ENCODE measurements at regions not wholly inside any gene's neighbourhood (a gene's known extent, or its start where the extent isn't known, plus 50 kb on each side); places are given as distances from the start of the nearest gene placed in this dataset.
"Not testable (repeated sequence)": the region's sequence is repeated elsewhere in the genome, so short reads cannot be mapped to it uniquely, and the experiment has no call there.

DNA sequence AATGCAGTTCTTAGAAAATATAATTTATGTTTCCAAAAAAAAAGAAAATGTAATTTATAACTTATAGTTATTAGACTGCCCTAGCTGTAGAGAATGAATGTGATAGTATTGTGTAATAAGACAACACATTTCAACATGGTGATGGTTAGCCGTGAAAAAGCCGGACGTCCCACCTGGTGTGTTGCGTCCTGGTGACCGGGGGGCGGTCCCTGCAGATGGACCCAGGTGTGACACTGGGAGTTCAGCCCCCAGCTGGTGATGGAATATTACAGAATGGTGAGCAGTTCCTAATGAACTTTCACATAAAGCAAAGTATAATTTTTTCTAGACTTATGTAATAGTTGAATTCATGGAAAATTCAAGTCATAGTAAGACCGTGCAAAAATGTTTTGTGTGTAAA, 132.8 kb downstream of the LAT start:
- H3K36me3 ChIP-seq, result no peaks in the 10 kb centered on the region
- no peaks in the 10 kb centered on the region for H3K27me3 ChIP-seq
- no peaks in the 10 kb centered on the region for H3K9me3 ChIP-seq
- no peaks in the 10 kb centered on the region for H4K20me1 ChIP-seq
- peaks cover 15% of the 10 kb centered on the region for H3K4me1 ChIP-seq
- H3K4me3 ChIP-seq, result no peak overlapping the region
- TF ChIP-seq Cebpa-rat (IDR thresholded peaks at IDR 0.05), result no peak
- H3K9ac ChIP-seq, result no peak overlapping the region
- H3K27ac ChIP-seq, result no peak overlapping the region
- H3K4me2 ChIP-seq, result no peak overlapping the region

DNA sequence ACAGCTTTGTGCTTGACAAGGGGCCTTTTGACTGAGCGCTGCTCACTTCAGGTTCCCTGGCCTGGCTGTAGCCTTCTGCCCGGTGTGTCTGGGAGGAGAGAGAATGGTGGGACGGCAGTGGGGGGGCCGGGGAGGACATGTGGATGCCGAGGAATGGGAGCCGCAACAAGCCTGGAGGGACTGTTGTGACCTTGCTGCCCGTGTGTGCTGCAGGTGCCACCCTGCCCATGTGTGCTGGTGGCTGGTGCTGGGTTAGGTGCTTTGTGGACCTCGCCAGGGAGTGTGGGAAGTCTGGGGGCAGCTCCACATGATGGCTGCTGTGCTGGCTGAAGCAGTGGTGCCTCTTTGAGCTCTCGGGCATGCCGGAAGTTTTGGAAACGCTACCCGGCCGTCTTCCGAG, 132.1 kb downstream of the LAT start:
- Histone ChIP-seq H3K9ac (no peak overlapping the region), H4K20me1 (no peaks in the 10 kb centered on the region), H3K9me3 (no peaks in the 10 kb centered on the region), H3K27ac (no peak overlapping the region), H3K4me1 (peaks cover 20% of the 10 kb centered on the region), H3K36me3 (no peaks in the 10 kb centered on the region), H3K27me3 (no peaks in the 10 kb centered on the region), H3K4me3 (no peak overlapping the region), H3K4me2 (no peak overlapping the region)
- TF ChIP-seq Cebpa-rat (IDR thresholded peaks at IDR 0.05), result no peak

DNA sequence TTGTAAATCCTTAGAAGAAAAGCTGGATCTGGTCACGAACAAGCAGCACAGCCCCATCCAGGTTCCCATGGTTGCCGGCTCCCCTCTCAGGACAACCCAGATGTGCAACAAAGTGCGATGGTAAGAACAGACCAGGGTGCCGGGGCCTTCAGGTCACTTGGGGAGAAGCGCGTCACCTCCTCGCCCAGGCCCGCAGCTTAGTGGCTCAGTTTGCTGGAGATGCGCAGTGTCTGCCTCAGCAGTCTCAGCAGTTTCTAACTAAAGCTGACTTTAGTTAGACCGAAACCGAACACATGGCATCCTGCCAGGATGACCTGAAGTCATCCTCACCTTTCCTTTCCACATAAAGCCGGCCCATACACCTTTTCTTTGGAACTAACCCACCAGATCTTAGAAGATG, 131.4 kb downstream of the LAT start:
- not testable (repeated sequence) for H4K20me1 ChIP-seq, H3K27me3 ChIP-seq, H3K9ac ChIP-seq, H3K9me3 ChIP-seq, H3K27ac ChIP-seq, H3K4me3 ChIP-seq, H3K36me3 ChIP-seq, H3K4me2 ChIP-seq
- H3K4me1 ChIP-seq, result peaks cover 24% of the 10 kb centered on the region

GRCh38 chr16:29115802-29116141, 130.9 kb downstream of the LAT start:
- H4K20me1 ChIP-seq, H3K9me3 ChIP-seq, H3K27ac ChIP-seq, H3K27me3 ChIP-seq, H3K36me3 ChIP-seq, H3K9ac ChIP-seq, H3K4me3 ChIP-seq: not testable (repeated sequence)
- Histone ChIP-seq H3K4me2 (peak overlapping the region; percentile 46), H3K4me1 (peaks cover 25% of the 10 kb centered on the region)

DNA sequence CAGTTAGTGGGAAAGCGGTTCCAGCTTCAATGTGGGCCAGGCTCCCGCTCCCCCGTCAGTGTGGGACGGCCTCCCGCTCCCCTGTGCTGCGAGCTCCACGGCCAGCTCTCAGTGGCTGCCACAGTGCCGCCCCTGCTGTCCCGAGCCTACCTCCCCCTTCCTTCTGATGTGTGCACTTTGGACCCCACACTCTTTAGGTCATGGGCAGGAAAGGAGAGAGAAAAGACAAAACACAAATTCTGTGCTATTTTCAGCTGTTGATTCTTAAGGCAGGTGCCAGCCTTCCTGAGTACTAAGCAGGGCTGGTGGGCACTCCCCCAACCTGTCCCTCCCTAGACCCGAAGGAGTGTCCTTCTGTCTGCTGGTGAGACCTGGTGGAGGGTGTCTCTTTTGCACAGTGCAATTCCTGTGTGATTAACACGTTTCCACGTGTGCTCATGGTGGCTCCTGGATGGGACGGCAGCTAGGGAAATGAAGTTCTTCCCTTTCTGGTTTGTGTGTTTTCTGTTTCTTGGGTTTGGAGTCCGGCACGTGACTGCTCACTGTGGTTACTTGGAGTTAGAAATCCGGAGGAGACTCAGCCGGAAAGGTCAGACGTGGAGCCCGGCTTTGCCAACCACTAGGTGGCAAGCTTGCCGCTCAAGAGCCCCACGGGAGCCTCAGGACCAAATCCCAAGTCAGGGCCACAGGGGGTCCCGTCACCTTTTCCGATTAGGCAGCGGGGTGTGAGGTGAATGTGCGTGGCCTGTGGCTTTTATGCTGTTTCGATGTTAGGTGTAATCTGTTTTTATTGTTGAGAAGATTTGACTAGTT, 130.3 kb downstream of the LAT start:
- not testable (repeated sequence) for H4K20me1 ChIP-seq, H3K27ac ChIP-seq, H3K9me3 ChIP-seq, H3K9ac ChIP-seq, H3K4me3 ChIP-seq, H3K36me3 ChIP-seq, H3K27me3 ChIP-seq
- peak overlapping the region; percentile 46 for H3K4me2 ChIP-seq
- H3K4me1 ChIP-seq, result peaks cover 29% of the 10 kb centered on the region

- Histone ChIP-seq H3K27ac (no peak overlapping the region), H3K36me3 (no peaks in the 10 kb centered on the region), H3K27me3 (no peaks in the 10 kb centered on the region), H4K20me1 (no peaks in the 10 kb centered on the region), H3K9me3 (no peaks in the 10 kb centered on the region), H3K9ac (no peak overlapping the region), H3K4me2 (peak overlapping the region; percentile 46), H3K4me1 (peaks cover 29% of the 10 kb centered on the region), H3K4me3 (no peak overlapping the region)
- TF ChIP-seq Cebpa-rat (IDR thresholded peaks at IDR 0.05), result no peak
Observed at GRCh38 chr16:29114574-29114973, 129.7 kb downstream of the LAT start.

- not testable (repeated sequence) for H3K27ac ChIP-seq, H3K4me3 ChIP-seq, H4K20me1 ChIP-seq, H3K9me3 ChIP-seq, H3K9ac ChIP-seq, H3K36me3 ChIP-seq, H3K27me3 ChIP-seq, H3K4me2 ChIP-seq
- peaks cover 29% of the 10 kb centered on the region for H3K4me1 ChIP-seq
Observed at GRCh38 chr16:29113446-29113845, 128.6 kb downstream of the LAT start.

DNA sequence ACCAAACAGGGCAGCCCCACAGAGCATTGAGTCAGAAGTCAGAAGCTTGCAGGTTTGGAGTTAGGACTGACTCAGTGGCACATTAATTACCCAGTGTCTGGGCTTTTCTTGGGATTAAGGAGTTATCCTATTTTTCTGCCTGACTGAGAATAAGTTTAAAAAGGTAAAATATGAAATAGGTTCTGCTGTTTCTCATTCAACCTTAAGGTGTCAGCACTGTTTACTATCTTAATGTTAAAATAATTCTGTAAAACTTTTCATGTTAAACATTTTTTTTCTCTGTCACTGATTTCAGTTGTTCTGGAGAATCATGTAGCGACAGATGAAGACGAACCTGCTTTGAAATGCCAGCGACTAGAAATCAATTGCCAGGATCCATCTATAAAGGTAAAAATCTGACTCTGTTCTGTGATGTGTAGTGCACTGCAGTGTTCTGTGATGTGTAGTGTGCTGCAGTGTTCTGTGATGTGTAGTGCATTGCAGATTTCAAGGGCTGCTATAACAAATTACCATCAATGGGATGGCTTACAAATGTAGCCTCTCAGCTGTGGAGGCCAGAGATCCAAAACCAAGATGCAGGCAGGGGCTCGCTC, 128.0 kb downstream of the LAT start:
- no peaks in the 10 kb centered on the region for H4K20me1 ChIP-seq
- H3K4me1 ChIP-seq, result peaks cover 29% of the 10 kb centered on the region
- H3K4me2 ChIP-seq, result no peak overlapping the region

GRCh38 chr16:29111901-29112680, 127.2 kb downstream of the LAT start:
- Histone ChIP-seq H3K4me1 (peaks cover 29% of the 10 kb centered on the region), H3K4me2 (0 out of 2 replicates have a peak overlapping the region, but pooled peaks have one; percentile 4)
- not testable (repeated sequence) for H3K4me3 ChIP-seq, H3K9ac ChIP-seq, H3K27me3 ChIP-seq, H3K36me3 ChIP-seq, H4K20me1 ChIP-seq, H3K27ac ChIP-seq, H3K9me3 ChIP-seq

More for the DNA sequence above, 128.0 kb downstream of the LAT start:
- no peak for TF ChIP-seq Cebpa-rat (IDR thresholded peaks at IDR 0.05)
- no peak overlapping the region for H3K4me3 ChIP-seq
- no peak overlapping the region for H3K9ac ChIP-seq
- no peaks in the 10 kb centered on the region for H3K9me3 ChIP-seq
- H3K36me3 ChIP-seq, result no peaks in the 10 kb centered on the region
- no peak overlapping the region for H3K27ac ChIP-seq
- no peaks in the 10 kb centered on the region for H3K27me3 ChIP-seq

GRCh38 chr16:29111421-29111820, 126.6 kb downstream of the LAT start:
- Histone ChIP-seq H3K9ac (no peak overlapping the region), H3K36me3 (no peaks in the 10 kb centered on the region), H3K27ac (no peak overlapping the region), H4K20me1 (no peaks in the 10 kb centered on the region), H3K4me1 (peaks cover 29% of the 10 kb centered on the region), H3K9me3 (no peaks in the 10 kb centered on the region), H3K27me3 (no peaks in the 10 kb centered on the region), H3K4me2 (no peak overlapping the region), H3K4me3 (no peak overlapping the region)
- TF ChIP-seq Cebpa-rat (IDR thresholded peaks at IDR 0.05), result no peak

DNA sequence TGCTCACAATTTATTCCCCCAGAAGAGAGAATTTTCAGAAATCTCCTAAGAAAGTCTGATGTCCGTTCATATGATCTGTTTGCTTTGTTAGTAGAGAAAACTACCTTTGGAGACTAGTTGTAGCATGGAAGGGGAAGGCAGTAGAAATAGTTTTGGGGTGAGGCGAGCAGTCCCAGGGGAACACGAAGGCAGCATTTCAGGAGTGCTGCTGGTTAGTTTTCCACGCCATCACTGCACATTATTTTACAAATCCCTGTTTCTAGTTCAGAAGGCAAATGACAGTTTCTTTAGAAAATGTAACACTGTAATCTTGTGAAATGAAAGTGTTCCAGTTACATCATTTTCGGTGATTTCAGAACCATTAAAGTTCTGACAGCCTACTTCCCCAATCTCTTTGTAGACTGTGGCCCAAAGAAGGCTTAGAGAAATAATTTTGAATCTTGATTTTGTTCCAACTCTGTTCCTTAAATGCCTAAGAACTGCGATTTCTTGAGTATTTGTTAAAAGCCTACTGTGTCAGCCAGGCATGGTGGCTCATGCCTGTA, 123.8 kb downstream of the LAT start:
- peaks cover 15% of the 10 kb centered on the region for H3K4me1 ChIP-seq
- H4K20me1 ChIP-seq, H3K4me2 ChIP-seq, H3K27ac ChIP-seq, H3K36me3 ChIP-seq, H3K4me3 ChIP-seq, H3K27me3 ChIP-seq, H3K9ac ChIP-seq, H3K9me3 ChIP-seq: not testable (repeated sequence)
